ENCODE measurements at regions not wholly inside any gene's neighbourhood (a gene's known extent, or its start where the extent isn't known, plus 50 kb on each side); places are given as distances from the start of the nearest gene placed in this dataset.

DNA sequence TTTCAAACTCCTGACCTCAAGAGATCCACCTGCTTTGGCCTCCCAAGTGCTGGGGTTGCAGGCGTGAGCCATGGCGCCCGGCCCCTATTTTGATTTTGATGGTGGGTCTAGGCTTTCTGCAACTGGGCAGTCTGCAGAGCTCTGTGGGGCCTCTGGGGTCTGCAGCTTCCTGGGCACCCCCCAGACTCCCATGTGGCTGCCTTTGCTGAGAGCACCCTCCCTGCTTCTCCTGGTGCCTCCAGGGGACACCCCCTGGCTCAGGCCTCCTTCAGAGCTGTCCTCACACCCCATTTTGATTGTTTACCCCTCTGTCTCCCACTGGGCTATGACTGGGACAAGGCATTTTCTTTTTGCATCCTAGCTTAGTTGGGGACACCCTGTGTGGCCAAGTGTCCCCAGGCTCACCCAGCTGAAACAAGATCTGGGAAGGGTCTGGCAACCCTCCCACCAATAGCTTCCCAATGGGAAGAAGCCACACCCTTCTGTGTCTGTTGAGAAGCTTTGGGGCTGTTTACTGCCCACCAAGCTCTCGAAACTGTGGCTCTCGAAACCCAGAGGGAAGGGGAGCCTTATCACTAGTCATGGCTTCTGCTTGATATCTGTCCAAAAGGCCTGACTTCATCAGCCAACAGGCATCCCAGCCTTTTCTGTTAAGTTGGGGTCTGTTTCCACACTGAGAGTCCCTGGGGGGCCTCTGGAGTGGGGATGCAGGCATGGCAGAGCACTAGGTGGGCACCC is 204.4 kb upstream of the IER5L start:
- no peaks in the 10 kb centered on the region for H3K9me3 ChIP-seq (ENCODE audit: control insufficient read depth in 4 of 4, low read length in 3 of 4)
- peak overlapping the region; percentile 62 to 68 for H3K9ac ChIP-seq (ENCODE audit: low read depth in 1 of 2, low read length in 2 of 2)
- WGBS, result 83% methylated on average over 5 of the region's 5 CpGs
- DNase-seq (ENCODE audit: low spot score), result no peak
- H3K27ac ChIP-seq (ENCODE audit: low read depth in 1 of 2, low read length in 2 of 2), result peak overlapping the region; percentile 91 to 92
- TF ChIP-seq TAF1 (conservative IDR thresholded peaks at IDR 0.05), result no peak
- TF ChIP-seq HNF4G (IDR thresholded peaks at IDR 0.05), result no peak
- TF ChIP-seq, protein P1, sequence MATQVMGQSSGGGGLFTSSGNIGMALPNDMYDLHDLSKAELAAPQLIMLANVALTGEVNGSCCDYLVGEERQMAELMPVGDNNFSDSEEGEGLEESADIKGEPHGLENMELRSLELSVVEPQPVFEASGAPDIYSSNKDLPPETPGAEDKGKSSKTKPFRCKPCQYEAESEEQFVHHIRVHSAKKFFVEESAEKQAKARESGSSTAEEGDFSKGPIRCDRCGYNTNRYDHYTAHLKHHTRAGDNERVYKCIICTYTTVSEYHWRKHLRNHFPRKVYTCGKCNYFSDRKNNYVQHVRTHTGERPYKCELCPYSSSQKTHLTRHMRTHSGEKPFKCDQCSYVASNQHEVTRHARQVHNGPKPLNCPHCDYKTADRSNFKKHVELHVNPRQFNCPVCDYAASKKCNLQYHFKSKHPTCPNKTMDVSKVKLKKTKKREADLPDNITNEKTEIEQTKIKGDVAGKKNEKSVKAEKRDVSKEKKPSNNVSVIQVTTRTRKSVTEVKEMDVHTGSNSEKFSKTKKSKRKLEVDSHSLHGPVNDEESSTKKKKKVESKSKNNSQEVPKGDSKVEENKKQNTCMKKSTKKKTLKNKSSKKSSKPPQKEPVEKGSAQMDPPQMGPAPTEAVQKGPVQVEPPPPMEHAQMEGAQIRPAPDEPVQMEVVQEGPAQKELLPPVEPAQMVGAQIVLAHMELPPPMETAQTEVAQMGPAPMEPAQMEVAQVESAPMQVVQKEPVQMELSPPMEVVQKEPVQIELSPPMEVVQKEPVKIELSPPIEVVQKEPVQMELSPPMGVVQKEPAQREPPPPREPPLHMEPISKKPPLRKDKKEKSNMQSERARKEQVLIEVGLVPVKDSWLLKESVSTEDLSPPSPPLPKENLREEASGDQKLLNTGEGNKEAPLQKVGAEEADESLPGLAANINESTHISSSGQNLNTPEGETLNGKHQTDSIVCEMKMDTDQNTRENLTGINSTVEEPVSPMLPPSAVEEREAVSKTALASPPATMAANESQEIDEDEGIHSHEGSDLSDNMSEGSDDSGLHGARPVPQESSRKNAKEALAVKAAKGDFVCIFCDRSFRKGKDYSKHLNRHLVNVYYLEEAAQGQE (IDR thresholded peaks at IDR 0.05), result no peak
- peak overlapping the region in 1 of 3 donors; percentile 66 for H3K4me3 ChIP-seq (ENCODE audit: low read depth in 1 of 3, low read length in 3 of 3)
- H3K36me3 ChIP-seq (ENCODE audit: control insufficient read depth in 4 of 4, insufficient read depth in 3 of 4, low read depth in 1 of 4, low read length in 3 of 4), result no peaks in the 10 kb centered on the region
- no peaks in the 10 kb centered on the region for H3K27me3 ChIP-seq (ENCODE audit: control insufficient read depth in 4 of 4, insufficient read depth in 4 of 4, low read length in 3 of 4)
- peaks cover 2 to 7% (median 6%) of the 10 kb centered on the region in 4 donors for H3K4me1 ChIP-seq (ENCODE audit: control insufficient read depth in 4 of 4, insufficient read depth in 4 of 4, low read length in 3 of 4)

DNA sequence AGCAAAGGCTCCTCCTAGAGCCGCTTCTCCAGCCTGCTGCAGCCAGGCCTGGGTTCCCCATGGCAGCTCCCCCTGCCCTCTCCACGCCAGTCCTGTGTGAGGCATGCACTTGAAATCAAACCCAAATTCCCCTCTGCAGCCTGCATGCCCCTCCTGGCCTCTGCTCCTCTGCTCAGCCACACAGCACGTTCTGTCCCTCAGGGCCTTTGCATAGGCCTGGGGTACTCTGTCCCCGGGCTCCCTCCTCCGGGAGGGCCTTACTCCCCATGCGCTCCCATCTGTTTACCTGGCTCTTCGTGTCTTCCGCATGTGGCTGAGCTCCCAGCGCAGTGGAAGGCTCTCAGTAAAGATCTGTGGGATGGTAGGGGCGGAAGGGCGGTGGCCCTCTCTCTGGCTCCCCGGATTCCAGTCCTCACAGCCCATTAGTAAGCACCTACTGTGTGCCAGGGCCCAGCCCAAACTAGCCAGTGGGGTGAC is 203.5 kb upstream of the IER5L start:
- no peaks in the 10 kb centered on the region for H3K36me3 ChIP-seq (ENCODE audit: control insufficient read depth in 4 of 4, insufficient read depth in 3 of 4, low read depth in 1 of 4, low read length in 3 of 4)
- H3K27me3 ChIP-seq (ENCODE audit: control insufficient read depth in 4 of 4, insufficient read depth in 4 of 4, low read length in 3 of 4), result no peaks in the 10 kb centered on the region
- DNase-seq (ENCODE audit: low spot score), result no peak
- no peaks in the 10 kb centered on the region for H3K9me3 ChIP-seq (ENCODE audit: control insufficient read depth in 4 of 4, low read length in 3 of 4)
- H3K9ac ChIP-seq (ENCODE audit: low read depth in 1 of 2, low read length in 2 of 2), result no peak overlapping the region
- 96% methylated on average over 12 of the region's 12 CpGs for WGBS
- H3K4me3 ChIP-seq (ENCODE audit: low read depth in 1 of 3, low read length in 3 of 3), result no peak overlapping the region
- H3K27ac ChIP-seq (ENCODE audit: low read depth in 1 of 2, low read length in 2 of 2), result no peak overlapping the region
- H3K4me1 ChIP-seq (ENCODE audit: control insufficient read depth in 4 of 4, insufficient read depth in 4 of 4, low read length in 3 of 4), result peaks cover 2 to 7% (median 6%) of the 10 kb centered on the region in 4 donors
- no peak for TF ChIP-seq RXRA (IDR thresholded peaks at IDR 0.05)

DNA sequence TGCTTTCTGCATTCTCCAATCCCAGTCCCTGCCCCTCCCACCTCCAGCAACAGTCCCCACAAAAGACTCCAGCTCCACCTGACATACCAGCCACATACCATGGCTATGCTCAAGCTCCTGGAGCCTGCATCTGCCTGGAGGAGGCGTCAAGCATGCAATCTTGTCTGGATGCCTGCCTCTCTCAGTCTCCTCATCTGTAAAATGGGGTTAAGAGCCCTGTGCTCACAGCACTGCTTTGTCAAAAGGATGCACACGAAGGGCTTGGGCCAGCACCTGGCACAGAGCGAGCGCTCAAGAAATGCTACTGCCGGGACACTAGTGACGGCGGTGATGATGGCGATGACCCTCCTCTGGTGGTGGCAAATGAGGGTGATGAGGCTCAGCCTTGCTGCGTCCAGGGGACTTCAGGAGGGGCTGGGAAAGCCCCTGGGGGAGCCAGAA is 202.9 kb upstream of the IER5L start:
- 96% methylated on average over 9 of the region's 9 CpGs for WGBS
- H3K4me1 ChIP-seq (ENCODE audit: control insufficient read depth in 4 of 4, insufficient read depth in 4 of 4, low read length in 3 of 4), result peaks cover 2 to 7% (median 6%) of the 10 kb centered on the region in 4 donors
- no peaks in the 10 kb centered on the region for H3K27me3 ChIP-seq (ENCODE audit: control insufficient read depth in 4 of 4, insufficient read depth in 4 of 4, low read length in 3 of 4)
- no peak overlapping the region for H3K27ac ChIP-seq (ENCODE audit: low read depth in 1 of 2, low read length in 2 of 2)
- no peak for DNase-seq (ENCODE audit: low spot score)
- no peak overlapping the region for H3K4me3 ChIP-seq (ENCODE audit: low read depth in 1 of 3, low read length in 3 of 3)
- H3K36me3 ChIP-seq (ENCODE audit: control insufficient read depth in 4 of 4, insufficient read depth in 3 of 4, low read depth in 1 of 4, low read length in 3 of 4), result no peaks in the 10 kb centered on the region
- H3K9me3 ChIP-seq (ENCODE audit: control insufficient read depth in 4 of 4, low read length in 3 of 4), result no peaks in the 10 kb centered on the region
- H3K9ac ChIP-seq (ENCODE audit: low read depth in 1 of 2, low read length in 2 of 2), result no peak overlapping the region
- no peak for TF ChIP-seq JUND (IDR thresholded peaks at IDR 0.05)
- TF ChIP-seq NR2F2 (IDR thresholded peaks at IDR 0.05), result no peak
- no peak for TF ChIP-seq RAD21 (IDR thresholded peaks at IDR 0.05)
- no peak for TF ChIP-seq HNF4G (IDR thresholded peaks at IDR 0.05)
- TF ChIP-seq, protein P1 (IDR thresholded peaks at IDR 0.05), result no peak
- TF ChIP-seq GABPA (IDR thresholded peaks at IDR 0.05 in 1 of 2, conservative IDR thresholded peaks at IDR 0.05 in 1 of 2), result no peak
- TF ChIP-seq, protein P2, sequence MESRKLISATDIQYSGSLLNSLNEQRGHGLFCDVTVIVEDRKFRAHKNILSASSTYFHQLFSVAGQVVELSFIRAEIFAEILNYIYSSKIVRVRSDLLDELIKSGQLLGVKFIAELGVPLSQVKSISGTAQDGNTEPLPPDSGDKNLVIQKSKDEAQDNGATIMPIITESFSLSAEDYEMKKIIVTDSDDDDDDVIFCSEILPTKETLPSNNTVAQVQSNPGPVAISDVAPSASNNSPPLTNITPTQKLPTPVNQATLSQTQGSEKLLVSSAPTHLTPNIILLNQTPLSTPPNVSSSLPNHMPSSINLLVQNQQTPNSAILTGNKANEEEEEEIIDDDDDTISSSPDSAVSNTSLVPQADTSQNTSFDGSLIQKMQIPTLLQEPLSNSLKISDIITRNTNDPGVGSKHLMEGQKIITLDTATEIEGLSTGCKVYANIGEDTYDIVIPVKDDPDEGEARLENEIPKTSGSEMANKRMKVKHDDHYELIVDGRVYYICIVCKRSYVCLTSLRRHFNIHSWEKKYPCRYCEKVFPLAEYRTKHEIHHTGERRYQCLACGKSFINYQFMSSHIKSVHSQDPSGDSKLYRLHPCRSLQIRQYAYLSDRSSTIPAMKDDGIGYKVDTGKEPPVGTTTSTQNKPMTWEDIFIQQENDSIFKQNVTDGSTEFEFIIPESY (IDR thresholded peaks at IDR 0.05), result no peak
- TF ChIP-seq, protein P3, sequence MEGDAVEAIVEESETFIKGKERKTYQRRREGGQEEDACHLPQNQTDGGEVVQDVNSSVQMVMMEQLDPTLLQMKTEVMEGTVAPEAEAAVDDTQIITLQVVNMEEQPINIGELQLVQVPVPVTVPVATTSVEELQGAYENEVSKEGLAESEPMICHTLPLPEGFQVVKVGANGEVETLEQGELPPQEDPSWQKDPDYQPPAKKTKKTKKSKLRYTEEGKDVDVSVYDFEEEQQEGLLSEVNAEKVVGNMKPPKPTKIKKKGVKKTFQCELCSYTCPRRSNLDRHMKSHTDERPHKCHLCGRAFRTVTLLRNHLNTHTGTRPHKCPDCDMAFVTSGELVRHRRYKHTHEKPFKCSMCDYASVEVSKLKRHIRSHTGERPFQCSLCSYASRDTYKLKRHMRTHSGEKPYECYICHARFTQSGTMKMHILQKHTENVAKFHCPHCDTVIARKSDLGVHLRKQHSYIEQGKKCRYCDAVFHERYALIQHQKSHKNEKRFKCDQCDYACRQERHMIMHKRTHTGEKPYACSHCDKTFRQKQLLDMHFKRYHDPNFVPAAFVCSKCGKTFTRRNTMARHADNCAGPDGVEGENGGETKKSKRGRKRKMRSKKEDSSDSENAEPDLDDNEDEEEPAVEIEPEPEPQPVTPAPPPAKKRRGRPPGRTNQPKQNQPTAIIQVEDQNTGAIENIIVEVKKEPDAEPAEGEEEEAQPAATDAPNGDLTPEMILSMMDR (IDR thresholded peaks at IDR 0.05; ENCODE audit: low read depth, low read length, missing input control), result no peak
- TF ChIP-seq TAF1 (conservative IDR thresholded peaks at IDR 0.05), result no peak
- no peak for TF ChIP-seq FOXA1 (IDR thresholded peaks at IDR 0.05)
- no peak for TF ChIP-seq SP1 (IDR thresholded peaks at IDR 0.05)
- no peak for TF ChIP-seq HNF4A (conservative IDR thresholded peaks at IDR 0.05)
- TF ChIP-seq YY1 (IDR thresholded peaks at IDR 0.05), result no peak
